ENCODE measurements at regions not wholly inside any gene's neighbourhood (a gene's known extent, or its start where the extent isn't known, plus 50 kb on each side); places are given as distances from the start of the nearest gene placed in this dataset.

GRCh38 chr13:21782736-21783135 is 111.9 kb downstream of the FGF9 start (continued):
- TF ChIP-seq CHD7 (IDR thresholded peaks at IDR 0.05; ENCODE audit: insufficient replicate concordance, low read length) (no peak), BCL11A (IDR thresholded peaks at IDR 0.05; ENCODE audit: low read depth in 2 of 2, low read length in 2 of 2) (no peak), CHD2 (IDR thresholded peaks at IDR 0.05; ENCODE audit: low read length) (no peak), TAF7 (optimal IDR thresholded peaks at IDR 0.05; ENCODE audit: borderline replicate concordance, low read depth, low read length) (no peak), CBX5 (IDR thresholded peaks at IDR 0.05; ENCODE audit: low read depth, low read length) (no peak), MAX (IDR thresholded peaks at IDR 0.05) (no peak), MAFK (IDR thresholded peaks at IDR 0.05; ENCODE audit: low read depth, low read length) (no peak), SAP30 (IDR thresholded peaks at IDR 0.05; ENCODE audit: insufficient read depth, insufficient replicate concordance, low read length) (no peak), BRCA1 (IDR thresholded peaks at IDR 0.05; ENCODE audit: low read depth, low read length) (no peak), JUND (IDR thresholded peaks at IDR 0.05; ENCODE audit: low read length) (no peak), SP4 (IDR thresholded peaks at IDR 0.05; ENCODE audit: low read length) (no peak), SUZ12 (IDR thresholded peaks at IDR 0.05; ENCODE audit: low read length) (no peak)
